GM12892 (cell line): ENCODE measurements at regions not wholly inside any gene's neighbourhood (a gene's known extent, or its start where the extent isn't known, plus 50 kb on each side); places are given as distances from the start of the nearest gene placed in this dataset.

Experiments used
- DNase-seq: peaks from one replicate; pipeline ENCODE4 v3.0.0; 2011; ENCODE audit not compliant: insufficient read length
- FAIRE-seq: peaks from 2 replicates; lab custom pipeline; 2011; peaks lifted over from hg19 to GRCh38; lab: Jason Lieb, UNC
- POLR2A ChIP-seq: IDR thresholded peaks from 2 replicates; pipeline ENCODE4 v1.6.1; 2011; ENCODE audit warnings: low read depth, low read length, control low read depth
- POLR2AphosphoS5 ChIP-seq: IDR thresholded peaks from 2 replicates; pipeline ENCODE4 v1.6.1; 2011; ENCODE audit warnings: low read depth, low read length, control low read depth
- TAF1 ChIP-seq: IDR thresholded peaks from 2 replicates; pipeline ENCODE4 v1.6.1; 2011; ENCODE audit warnings: low read depth, mild to moderate bottlenecking, control low read depth, low read length, borderline replicate concordance

DNA sequence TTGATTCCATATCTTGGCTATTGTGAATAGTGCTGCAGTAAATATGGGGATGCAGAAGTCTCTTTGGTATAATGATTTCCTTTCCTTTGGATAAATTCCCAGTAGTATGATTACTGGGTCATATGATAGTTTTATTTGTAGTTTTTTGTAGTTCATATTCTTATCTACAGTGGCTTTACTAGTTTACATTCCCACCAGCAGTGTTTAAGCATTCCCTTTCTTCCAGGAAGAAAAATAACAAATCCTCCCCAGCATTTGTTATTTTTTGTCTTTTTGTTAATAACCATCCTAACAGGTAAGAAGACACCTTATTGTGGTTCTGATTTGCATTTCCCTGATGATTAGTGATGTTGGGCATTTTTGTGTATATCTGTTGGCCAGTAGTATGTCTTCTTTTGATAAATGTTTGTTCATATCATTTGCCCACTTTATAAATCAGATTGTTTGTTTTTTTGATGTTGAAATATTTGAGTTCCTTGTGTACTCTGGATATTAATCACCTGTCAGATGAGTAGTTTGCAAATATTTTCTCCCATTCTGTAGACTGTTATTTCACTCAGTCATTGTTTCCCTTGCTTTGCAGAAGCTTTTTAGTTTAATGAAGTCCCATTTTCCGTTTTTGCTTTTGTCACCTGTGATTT is 163.3 kb upstream of the THRB start:
- FAIRE-seq (no peak), DNase-seq (no peak)
- no peak for TF ChIP-seq TAF1
- no peak for TF ChIP-seq POLR2A
- no peak for TF ChIP-seq POLR2AphosphoS5

DNA sequence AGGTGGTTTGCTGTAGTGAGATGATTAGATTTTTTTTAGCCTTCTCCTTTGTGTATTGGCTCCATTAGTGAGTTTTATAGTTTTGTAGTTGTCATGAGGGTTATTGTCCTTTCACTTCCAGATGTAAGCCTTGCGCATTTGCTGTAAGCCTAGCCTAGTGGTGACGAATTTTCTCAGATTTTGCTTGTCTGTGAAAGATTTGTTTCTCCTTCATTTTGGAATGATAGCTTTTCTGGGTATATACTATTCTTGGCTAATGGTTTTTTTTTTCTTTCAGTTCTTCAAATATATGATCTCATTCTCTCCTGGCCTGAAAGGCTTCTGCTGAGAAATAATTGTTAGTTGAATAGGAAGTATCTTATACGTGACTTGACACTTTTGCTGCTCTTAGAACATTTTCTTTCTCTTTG is 166.5 kb upstream of the THRB start:
- DNase-seq, result no peak
- FAIRE-seq, result no peak
- no peak for TF ChIP-seq POLR2AphosphoS5

DNA sequence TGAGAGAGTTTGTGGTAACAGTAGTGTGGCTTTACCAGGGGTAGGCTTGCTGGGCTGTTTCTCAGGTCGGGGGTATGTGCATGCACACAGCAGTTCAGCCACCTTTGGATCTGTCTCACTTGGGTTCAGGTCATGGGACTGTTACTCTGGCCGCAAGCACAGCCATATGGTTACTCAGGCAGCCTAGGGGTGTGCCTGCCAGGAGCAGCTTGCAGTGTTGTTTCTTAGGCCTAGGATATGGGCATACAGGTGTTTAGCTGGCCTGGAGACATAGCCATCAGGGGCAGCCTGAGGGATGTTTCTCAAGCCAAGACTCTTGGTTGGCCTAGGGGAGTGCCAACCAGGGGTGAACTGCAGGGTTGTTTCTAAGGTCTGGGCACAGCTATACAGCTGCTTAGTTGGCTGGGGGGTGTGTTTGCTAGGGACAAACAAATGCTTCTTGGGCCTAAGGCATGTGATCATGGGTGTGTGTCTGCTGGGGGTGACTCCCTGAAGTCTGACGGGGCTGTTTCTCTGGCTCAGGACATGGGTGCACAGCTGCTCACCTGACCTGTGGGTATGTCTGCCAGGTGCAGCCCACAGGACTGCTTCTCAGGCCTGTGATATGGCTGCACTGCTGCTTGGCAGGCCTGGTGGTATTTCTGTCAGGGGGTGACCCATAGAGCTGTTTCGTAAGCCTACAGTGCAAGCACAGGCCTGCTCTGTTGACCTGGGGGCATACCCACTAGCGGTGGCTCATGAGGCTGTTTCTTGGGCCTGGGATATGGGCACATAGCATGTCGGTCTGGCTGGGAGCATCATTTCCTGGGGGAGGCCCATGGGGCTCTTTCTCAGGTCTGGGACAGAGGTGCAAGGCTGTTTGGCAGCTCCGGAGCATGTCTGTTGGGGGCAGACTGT is 168.0 kb upstream of the THRB start:
- DNase-seq (no peak), FAIRE-seq (no peak)
- TF ChIP-seq TAF1, result no peak
- TF ChIP-seq POLR2A, result no peak
- TF ChIP-seq POLR2AphosphoS5, result no peak

DNA sequence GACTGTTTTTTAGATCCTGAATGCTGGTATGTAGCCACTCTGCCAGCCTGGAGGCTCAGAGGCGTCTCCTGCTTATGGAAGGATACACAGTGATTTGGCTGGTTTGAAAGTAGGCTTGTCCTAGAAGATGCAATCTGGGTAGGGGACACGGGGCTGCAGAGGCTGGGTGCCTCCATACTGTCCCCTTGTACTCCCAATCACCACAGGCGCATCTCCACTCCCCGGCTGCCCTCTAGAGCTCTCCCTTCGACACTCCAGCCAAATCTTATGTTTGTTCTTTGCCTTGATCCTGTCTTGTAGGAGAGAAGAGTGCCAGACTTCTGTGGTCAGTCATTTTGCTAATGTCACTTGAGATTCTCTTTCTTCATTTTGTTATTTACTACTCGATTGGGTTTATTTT is 168.8 kb upstream of the THRB start:
- DNase-seq (no peak), FAIRE-seq (no peak)
- no peak for TF ChIP-seq POLR2AphosphoS5
- TF ChIP-seq POLR2A, result no peak
- TF ChIP-seq TAF1, result no peak

DNA sequence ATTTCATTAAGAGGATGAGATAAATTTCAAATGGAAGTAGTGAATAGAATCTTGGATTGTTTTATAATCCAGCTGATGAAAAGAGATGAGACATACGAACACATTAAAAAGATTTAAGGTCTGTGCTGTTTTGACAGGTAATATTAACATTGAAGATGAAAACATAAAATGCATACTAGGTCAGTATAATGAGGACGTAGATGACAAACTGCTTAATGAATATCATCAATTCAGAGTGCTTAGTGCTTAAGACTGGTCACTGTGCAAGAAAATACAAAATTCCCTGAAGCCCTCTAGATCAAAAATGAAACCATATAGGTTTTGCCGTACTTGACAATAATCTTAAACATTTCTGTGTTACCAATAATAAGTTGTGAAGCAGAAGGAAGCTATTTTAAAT is 173.4 kb upstream of the THRB start:
- TF ChIP-seq POLR2AphosphoS5, result no peak
- TF ChIP-seq TAF1, result no peak
- TF ChIP-seq POLR2A, result no peak
- FAIRE-seq (no peak), DNase-seq (no peak)

DNA sequence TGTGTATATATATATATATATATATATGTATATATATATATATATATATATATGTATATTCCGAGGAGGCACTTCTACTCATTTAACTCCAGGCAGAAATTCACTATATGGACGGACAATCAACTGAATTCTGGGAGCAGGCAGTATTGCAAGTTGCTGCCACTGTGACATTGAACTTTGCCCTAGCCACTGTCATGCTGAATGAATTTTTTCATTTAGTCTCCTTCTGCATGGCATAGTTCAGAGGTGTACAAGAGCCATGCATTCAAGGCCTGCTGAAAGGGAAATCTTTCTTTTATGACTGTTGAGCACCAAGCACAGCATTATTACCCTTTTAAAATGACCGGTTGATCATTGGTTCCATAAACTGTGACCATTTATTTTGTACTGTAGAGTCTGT is 176.2 kb upstream of the THRB start:
- FAIRE-seq (no peak), DNase-seq (no peak)
- no peak for TF ChIP-seq POLR2AphosphoS5
- TF ChIP-seq TAF1, result no peak
- no peak for TF ChIP-seq POLR2A

DNA sequence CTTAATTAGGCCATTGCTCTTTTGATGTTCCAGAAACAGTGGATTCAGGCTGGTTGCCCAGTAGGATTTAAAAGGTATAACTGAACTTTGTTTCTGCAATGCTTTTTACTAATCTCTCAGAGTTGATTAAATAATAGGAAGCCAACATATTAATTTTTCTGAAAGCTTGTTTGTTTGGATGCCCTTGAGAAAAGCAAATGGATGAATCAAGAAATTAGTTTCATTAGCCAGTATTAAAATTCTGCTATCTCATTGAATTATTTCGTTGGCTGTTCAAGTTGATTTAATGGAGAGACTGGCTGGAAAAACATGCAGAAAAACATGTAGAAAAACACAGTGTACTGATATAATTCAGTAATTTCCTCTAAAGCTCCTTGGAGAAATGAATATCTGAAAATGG is 178.9 kb upstream of the THRB start:
- TF ChIP-seq POLR2A (no peak), TAF1 (no peak), POLR2AphosphoS5 (no peak)
- no peak for FAIRE-seq
- DNase-seq, result no peak

DNA sequence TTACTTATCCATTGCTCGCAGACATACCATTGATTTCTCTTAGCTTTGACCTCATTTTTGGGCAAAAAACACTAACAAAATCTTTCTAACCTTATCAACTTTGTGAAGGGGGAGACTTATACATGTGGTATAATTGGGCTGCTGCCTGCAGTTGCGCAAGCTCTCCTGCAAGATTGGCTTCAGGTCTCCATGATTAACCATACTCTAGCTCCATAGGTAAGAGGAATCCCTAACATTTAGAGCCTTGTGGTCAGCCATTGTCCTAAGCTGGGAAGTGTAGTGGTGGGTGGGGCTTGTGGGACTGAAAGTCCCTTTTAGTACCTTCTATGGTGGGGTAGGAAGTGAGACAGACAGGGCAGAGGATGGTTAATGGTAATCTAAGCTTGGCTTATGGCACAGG is 179.6 kb upstream of the THRB start:
- no peak for TF ChIP-seq TAF1
- DNase-seq, result no peak
- no peak for FAIRE-seq

DNA sequence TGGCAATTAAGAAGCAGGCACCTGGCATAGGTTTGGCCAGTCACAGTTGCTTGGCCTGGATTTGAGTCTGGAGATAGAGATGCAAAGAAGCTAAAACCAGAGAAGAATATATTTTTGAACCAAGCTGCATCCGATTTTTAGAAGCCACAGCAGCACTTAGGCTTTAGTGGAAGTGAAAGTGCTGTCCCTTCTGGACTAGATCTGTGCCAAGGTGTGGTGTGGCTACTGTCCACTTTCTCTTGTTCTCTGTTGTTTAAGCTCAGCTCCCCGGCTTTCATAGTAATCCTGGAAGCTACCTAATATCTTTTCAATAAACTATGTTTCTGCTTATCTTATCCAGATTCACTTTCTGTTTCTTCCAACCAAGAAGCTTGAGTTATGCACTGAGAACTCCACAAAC is 183.4 kb upstream of the THRB start:
- TF ChIP-seq POLR2A (no peak), POLR2AphosphoS5 (no peak), TAF1 (no peak)
- DNase-seq (no peak), FAIRE-seq (peak; percentile 17)

DNA sequence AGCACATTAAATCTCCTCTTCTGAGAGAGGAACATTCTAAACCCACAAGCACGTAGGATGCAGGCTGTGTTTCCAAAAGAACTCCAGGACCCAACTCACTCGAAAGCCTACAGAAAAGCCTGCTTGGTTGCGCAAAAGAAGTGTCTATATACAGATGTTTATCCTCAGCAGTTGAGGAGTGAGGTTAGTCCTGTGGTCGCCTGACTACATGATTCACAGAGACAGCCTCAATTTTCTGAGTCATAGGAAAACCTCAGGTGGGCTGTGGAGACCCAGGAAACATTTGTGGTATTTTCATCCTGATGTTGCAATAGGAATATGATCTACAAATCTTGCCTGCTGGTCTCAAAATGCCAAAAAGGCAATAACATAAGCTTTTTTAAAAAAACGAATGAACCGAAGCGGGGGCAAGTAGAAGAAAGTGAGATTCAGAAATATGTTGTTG is 183.8 kb upstream of the THRB start:
- TF ChIP-seq POLR2A (no peak), TAF1 (no peak), POLR2AphosphoS5 (no peak)
- no peak for DNase-seq
- FAIRE-seq, result no peak

DNA sequence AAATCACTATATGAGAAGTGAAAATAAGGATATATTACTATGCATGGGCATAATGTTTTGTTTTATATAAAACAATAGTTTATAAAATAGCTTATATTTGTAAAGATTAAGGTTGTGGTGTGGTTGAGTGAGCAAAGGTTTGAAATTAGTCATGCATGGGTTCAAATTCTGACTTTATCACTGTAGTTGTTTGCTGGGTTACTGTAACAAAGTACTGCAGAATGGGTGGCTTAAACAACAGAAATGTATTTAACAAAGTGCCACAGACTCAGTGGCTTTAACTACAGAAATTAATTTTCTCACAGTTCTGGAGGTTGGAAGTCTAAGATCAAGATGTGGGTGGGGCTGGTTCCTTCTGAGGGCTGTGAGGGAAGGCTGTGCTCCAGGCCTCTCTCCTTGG is 184.8 kb upstream of the THRB start:
- DNase-seq, result no peak
- FAIRE-seq, result no peak
- TF ChIP-seq POLR2A (no peak), POLR2AphosphoS5 (no peak)

DNA sequence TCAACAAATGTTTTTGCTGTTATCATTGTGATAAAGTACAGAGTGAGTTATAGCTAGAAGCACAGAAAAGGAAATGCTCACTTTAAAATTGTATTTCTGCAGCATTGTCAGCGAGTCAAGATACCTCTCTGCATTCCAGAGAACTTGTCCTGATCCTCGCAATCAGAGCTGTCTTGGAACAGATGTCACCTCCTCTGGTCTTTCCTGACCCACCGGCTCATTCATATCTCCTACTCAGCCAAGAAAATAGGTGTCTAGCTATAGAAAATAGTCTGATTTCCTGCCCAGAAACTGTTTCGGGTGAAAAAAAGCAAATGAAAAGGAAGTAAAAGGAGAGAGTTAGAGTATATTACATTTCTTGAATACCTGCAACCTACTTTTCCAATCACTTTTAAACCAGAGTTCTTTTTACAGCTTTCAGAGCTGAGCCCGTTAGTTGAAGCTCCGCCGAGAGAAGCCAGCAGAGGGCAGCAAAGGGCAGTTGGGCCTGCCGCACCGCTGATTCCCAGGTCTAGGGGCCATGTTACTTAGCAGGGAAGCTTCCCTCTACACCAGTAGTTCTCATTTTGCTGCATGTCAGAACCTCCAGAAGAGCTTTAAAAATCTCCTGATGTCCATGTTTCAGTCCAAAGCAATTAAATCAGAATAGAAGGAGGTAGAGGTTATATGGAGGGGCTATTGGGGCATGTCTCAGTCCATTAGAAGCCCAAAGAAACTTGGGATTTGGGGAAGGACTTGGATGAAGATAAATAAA is 185.7 kb upstream of the THRB start:
- FAIRE-seq, result no peak
- peak; percentile 1 for DNase-seq

More for the DNA sequence above, 185.7 kb upstream of the THRB start:
- TF ChIP-seq POLR2AphosphoS5, result no peak
- TF ChIP-seq POLR2A, result no peak
- TF ChIP-seq TAF1, result no peak
